ENCODE measurements at regions not wholly inside any gene's neighbourhood (a gene's known extent, or its start where the extent isn't known, plus 50 kb on each side); places are given as distances from the start of the nearest gene placed in this dataset.

DNA sequence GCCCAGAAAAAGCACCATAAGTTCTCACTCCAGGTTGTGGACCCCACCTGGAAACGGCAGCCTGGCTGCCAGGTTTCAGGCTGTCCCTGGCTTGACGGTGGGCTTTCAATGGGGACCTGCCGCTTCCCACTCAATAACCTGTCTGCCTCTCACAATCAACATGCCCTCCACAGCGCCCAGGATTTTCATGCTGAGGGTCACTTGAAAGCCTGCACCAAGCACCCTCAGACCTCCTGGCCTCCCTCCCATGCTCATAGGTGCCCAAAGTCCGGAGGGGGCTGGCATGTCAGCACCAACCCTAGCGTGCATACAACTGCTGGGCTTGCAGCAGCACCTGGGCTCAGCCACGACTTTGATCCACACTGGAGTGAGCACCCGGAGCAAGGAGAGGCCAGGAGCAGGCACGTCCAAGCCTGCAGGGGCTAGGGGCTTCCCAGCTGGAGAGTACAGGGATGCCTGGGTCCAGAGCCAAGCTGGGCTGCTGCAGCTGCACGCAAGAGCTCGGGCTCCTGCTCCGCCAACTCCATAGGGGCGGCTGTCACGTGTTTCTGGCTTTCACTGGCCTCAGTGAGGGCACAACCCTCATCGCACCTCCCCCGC, 1214.3 kb upstream of the RAG2 start:
- Histone ChIP-seq H3K4me3 (ENCODE audit: low read depth, low read length) (no peak overlapping the region), H3K36me3 (ENCODE audit: control insufficient read depth, insufficient read depth, low read length) (no peaks in the 10 kb centered on the region), H3K27me3 (ENCODE audit: control insufficient read depth, insufficient read depth, low read length) (no peaks in the 10 kb centered on the region)
- no peak for TF ChIP-seq CTCF (IDR thresholded peaks at IDR 0.05; ENCODE audit: insufficient read depth, low read depth, low read length)
- ChIA-PET POLR2A (no interaction called here), CTCF (no interaction called here)
- no peak for DNase-seq (ENCODE audit: low read depth)

DNA sequence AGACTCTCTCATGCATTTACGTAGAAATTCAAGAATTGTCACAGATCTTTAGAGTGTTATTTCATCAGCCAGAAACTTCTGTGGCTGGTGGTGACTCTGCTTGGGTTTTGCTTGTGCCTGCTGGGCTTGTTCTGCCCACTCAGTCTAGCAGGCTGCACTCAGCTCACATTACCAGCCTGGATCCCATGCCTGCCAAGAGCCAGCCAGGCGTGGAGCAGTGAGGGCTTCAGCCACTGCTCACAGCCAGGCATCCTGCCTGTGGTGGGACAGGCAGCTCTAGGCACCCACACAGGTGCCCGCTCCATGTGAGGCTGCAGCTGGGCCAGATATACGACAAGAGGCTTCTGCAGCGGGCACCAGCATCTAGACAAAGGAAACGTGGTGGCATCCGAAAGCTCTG, 1213.3 kb upstream of the RAG2 start:
- DNase-seq (ENCODE audit: low read depth), result no peak
- POLR2A ChIA-PET, result no interaction called here
- CTCF ChIA-PET, result interaction anchor here (0.6 kb wide), 1 partner anchor 99 kb away, joined by 3 read pairs; no protein-coding TSS in a partner anchor
- no peak overlapping the region for H3K4me3 ChIP-seq (ENCODE audit: low read depth, low read length)
- H3K27me3 ChIP-seq (ENCODE audit: control insufficient read depth, insufficient read depth, low read length), result no peaks in the 10 kb centered on the region
- TF ChIP-seq CTCF (IDR thresholded peaks at IDR 0.05; ENCODE audit: insufficient read depth, low read depth, low read length), result no peak
- H3K36me3 ChIP-seq (ENCODE audit: control insufficient read depth, insufficient read depth, low read length), result no peaks in the 10 kb centered on the region

- no peak for TF ChIP-seq CTCF (IDR thresholded peaks at IDR 0.05; ENCODE audit: insufficient read depth, low read depth, low read length)
- DNase-seq (ENCODE audit: low read depth), result no peak
- ChIA-PET POLR2A (no interaction called here), CTCF (no interaction called here)
- no peaks in the 10 kb centered on the region for H3K36me3 ChIP-seq (ENCODE audit: control insufficient read depth, insufficient read depth, low read length)
- no peaks in the 10 kb centered on the region for H3K27me3 ChIP-seq (ENCODE audit: control insufficient read depth, insufficient read depth, low read length)
- no peak overlapping the region for H3K4me3 ChIP-seq (ENCODE audit: low read depth, low read length)
Observed at GRCh38 chr11:37804666-37805065, 1206.6 kb upstream of the RAG2 start.

DNA sequence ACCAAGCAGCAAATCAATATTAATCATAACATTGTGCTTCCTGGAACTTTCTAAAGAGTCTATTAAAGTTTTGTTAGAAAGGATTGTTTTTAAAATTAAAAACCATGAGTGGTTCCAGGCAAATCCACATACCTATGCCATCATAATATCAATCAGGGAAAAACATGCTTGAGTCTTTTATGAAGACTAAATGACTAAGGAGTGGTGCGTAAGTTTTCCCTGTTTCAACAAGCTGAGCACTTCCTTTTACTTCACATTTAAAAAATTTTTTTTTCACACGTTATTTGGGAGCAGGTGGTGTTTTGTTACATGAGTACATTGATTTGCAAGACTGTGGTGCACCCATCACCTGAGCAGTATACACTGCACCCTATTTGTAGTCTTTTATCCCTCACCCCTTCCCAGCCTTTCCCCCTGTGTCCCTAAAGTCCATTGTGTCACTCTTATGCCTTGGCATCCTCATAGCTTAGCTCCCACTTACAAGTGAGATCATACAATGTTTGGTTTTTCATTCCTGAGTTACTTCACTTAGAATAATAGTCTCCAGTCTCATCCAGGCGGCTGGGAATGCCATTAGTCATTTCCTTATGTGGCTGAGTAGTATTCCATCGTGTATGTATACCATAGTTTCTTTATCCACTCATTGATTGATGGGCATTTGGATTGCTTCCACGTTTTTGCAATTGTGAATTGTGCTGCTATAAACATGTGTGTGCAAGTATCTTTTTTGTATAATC, 1190.3 kb upstream of the RAG2 start:
- CTCF ChIA-PET, result interaction anchor here (0.6 to 1.0 kb wide), 2 partner anchors 12 to 219 kb away, joined by 3 read pairs; no protein-coding TSS in a partner anchor
- TF ChIP-seq CTCF (IDR thresholded peaks at IDR 0.05; ENCODE audit: insufficient read depth, low read depth, low read length), result no peak

DNA sequence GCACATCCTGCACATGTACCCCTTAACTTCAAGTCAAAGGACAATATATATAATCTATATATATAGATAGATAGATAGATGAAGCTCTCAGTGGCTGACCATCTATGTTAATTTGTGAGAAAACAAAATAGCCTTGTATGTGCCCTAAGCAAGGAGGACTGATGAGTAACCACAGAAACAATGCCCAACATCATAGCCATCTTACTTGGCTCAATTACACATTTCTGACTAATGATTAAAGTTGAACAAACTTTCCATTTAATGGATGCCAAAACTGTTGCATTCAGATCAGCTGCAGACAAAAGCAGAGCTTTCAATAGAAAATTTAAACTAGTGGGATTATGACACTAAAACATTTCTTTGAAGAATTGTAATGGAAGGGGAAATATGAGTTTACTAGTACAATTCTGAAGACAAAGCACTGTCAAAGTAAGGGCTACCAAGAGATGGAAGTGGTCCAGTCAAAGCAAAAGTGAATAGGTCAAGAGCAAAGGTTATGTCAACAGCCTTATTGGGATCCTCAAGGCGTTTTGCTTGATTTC, 1188.2 kb upstream of the RAG2 start:
- no peaks in the 10 kb centered on the region for H3K27me3 ChIP-seq (ENCODE audit: control insufficient read depth, insufficient read depth, low read length)
- peak; percentile 18 for DNase-seq (ENCODE audit: low read depth)
- H3K36me3 ChIP-seq (ENCODE audit: control insufficient read depth, insufficient read depth, low read length), result no peaks in the 10 kb centered on the region
- ChIA-PET CTCF (no interaction called here), POLR2A (no interaction called here)
- no peak for TF ChIP-seq CTCF (IDR thresholded peaks at IDR 0.05; ENCODE audit: insufficient read depth, low read depth, low read length)
- H3K4me3 ChIP-seq (ENCODE audit: low read depth, low read length), result no peak overlapping the region

More for the DNA sequence above, 1190.3 kb upstream of the RAG2 start:
- H3K27me3 ChIP-seq (ENCODE audit: control insufficient read depth, insufficient read depth, low read length), result no peaks in the 10 kb centered on the region
- no peak overlapping the region for H3K4me3 ChIP-seq (ENCODE audit: low read depth, low read length)
- no peaks in the 10 kb centered on the region for H3K36me3 ChIP-seq (ENCODE audit: control insufficient read depth, insufficient read depth, low read length)
- DNase-seq (ENCODE audit: low read depth), result peak; percentile 29
- POLR2A ChIA-PET, result no interaction called here
